Esophagus muscularis mucosa (tissue), 4 donors: ENCODE measurements at regions not wholly inside any gene's neighbourhood (a gene's known extent, or its start where the extent isn't known, plus 50 kb on each side); places are given as distances from the start of the nearest gene placed in this dataset.
"Not testable (repeated sequence)": the region's sequence is repeated elsewhere in the genome, so short reads cannot be mapped to it uniquely, and the experiment has no call there.

Experiments used
- DNase-seq: peaks from one replicate; pipeline ENCODE4 v3.0.0-alpha.2; 2017; ENCODE audit errors: extremely low spot score
- H3K27ac ChIP-seq, 4 donors: fragments of 200-600 bp; sonication (generic); replicated peaks in 1 of 4; 1 replicate in 3 of 4; 2 replicates in 1 of 4; pipeline ENCODE4 v1.5.1; 2016 to 2019; ENCODE audit warnings: mild to moderate bottlenecking in 1 of 4
- H3K27me3 ChIP-seq, 4 donors: fragments of 200-600 bp; sonication (generic); one replicate each; pipeline versions ENCODE4 v1.5.1 to v1.6.0; 2016 to 2019
- H3K36me3 ChIP-seq, 4 donors: fragments of 200-600 bp; sonication (generic); one replicate each; pipeline ENCODE4 v1.5.1; 2016 to 2019
- H3K4me1 ChIP-seq, 4 donors: fragments of 200-600 bp; sonication (generic); one replicate each; pipeline ENCODE4 v1.5.1; 2016 to 2019
- H3K4me3 ChIP-seq, 4 donors: fragments of 200-600 bp; sonication (generic); 1 replicate in 2 of 4; 2 replicates in 2 of 4; pipeline ENCODE4 v1.5.1; 2016 to 2019; ENCODE audit warnings: mild to moderate bottlenecking in 4 of 4, moderate library complexity in 1 of 4
- H3K9me3 ChIP-seq, 4 donors: fragments of 200-600 bp; sonication (generic); 1 replicate in 3 of 4; 2 replicates in 1 of 4; pipeline ENCODE4 v1.5.1; 2016 to 2019
- EP300 ChIP-seq: sonication (generic); formaldehyde crosslinking; IDR thresholded peaks from one replicate; pipeline ENCODE4 v1.6.1; 2017; ENCODE audit warnings: antibody characterized with exemption
- POLR2A ChIP-seq: fragments of 450-650 bp; IDR thresholded peaks from one replicate; pipeline ENCODE4 v1.6.1; 2017; ENCODE audit warnings: antibody characterized with exemption, moderate library complexity, mild to moderate bottlenecking, low read depth
- POLR2AphosphoS5 ChIP-seq, 2 donors: sonication (generic); formaldehyde crosslinking; IDR thresholded peaks; one replicate each; pipeline ENCODE4 v1.6.1; 2017; ENCODE audit warnings: antibody characterized with exemption in 2 of 2
- WGBS: methylation state at CpG from one replicate; pipeline ENCODE4 v1.1.5; 2018; 5-methylcytosine and 5-hydroxymethylcytosine counted together
- intact Hi-C: fragments of 100-400 bp; cut with DNase I; formaldehyde crosslinking; loops from one replicate; pipeline ENCODE4 v1.15.1; 2023
- TF ChIP-seq, protein P1 (sequence below), 3 experiments: fragments of 200-600 bp in 2 of 3; fragments of 450-650 bp in 1 of 3; sonication (generic) in 2 of 3; IDR thresholded peaks; one replicate each; pipeline ENCODE4 v1.5.1; 2017 to 2019; ENCODE audit warnings: antibody characterized with exemption in 3 of 3, mild to moderate bottlenecking in 2 of 3, moderate library complexity in 1 of 3

DNA sequence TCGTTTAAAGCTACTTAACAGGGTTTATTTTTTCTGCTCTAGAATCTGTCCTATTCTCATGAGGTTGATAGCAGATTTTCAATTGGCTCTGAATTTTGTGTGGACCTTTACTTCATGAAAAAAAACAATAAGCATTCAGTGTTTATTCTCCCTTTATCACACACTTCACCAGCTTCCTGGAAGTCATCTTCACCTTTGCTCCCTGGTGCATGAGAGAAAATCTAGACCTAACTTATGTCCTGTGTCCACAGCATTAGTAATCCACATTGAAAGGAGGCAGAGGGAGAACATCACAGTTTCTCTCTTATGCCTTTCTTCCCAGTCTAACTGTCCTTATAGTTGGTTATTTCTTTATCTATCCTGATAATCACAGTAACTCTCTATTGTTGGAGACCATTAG lies 316.1 kb downstream of the PTH2R start:
- H3K9me3 ChIP-seq: no peaks in the 10 kb centered on the region
- WGBS: 36% methylated on average over 1 of the region's 1 CpG
- H3K4me3 ChIP-seq: no peak overlapping the region
- H3K27ac ChIP-seq: no peak overlapping the region
- no peak for TF ChIP-seq POLR2A
- TF ChIP-seq, protein P1, sequence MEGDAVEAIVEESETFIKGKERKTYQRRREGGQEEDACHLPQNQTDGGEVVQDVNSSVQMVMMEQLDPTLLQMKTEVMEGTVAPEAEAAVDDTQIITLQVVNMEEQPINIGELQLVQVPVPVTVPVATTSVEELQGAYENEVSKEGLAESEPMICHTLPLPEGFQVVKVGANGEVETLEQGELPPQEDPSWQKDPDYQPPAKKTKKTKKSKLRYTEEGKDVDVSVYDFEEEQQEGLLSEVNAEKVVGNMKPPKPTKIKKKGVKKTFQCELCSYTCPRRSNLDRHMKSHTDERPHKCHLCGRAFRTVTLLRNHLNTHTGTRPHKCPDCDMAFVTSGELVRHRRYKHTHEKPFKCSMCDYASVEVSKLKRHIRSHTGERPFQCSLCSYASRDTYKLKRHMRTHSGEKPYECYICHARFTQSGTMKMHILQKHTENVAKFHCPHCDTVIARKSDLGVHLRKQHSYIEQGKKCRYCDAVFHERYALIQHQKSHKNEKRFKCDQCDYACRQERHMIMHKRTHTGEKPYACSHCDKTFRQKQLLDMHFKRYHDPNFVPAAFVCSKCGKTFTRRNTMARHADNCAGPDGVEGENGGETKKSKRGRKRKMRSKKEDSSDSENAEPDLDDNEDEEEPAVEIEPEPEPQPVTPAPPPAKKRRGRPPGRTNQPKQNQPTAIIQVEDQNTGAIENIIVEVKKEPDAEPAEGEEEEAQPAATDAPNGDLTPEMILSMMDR (IDR thresholded peaks at IDR 0.05): no peak
- TF ChIP-seq POLR2AphosphoS5 (IDR thresholded peaks at IDR 0.05): no peak
- TF ChIP-seq EP300: no peak
- no peaks in the 10 kb centered on the region for H3K27me3 ChIP-seq
- H3K4me1 ChIP-seq: no peaks in the 10 kb centered on the region
- DNase-seq: no peak
- intact Hi-C loops: no loop called here
- no peaks in the 10 kb centered on the region for H3K36me3 ChIP-seq

DNA sequence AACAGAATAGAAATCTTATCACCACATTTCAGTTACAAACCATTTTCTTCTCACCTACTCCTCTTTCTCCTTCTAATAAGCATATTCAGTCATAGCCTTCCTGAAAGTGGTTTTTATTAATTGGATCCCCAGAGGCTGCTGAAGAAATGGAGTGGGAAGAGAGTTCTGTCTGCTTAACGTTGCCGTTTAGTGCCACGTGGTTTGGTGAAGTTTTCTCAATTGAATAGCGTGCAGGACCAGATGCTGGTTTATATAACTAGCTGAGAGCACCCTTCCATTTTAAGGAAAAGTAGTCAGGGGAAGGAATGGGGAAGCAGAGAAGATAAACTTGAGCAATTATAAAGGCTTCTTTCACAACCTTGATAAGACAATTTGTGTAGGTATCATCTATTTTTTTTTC lies 318.7 kb downstream of the PTH2R start:
- Histone ChIP-seq H3K4me3 (no peak overlapping the region), H3K4me1 (no peaks in the 10 kb centered on the region), H3K27me3 (no peaks in the 10 kb centered on the region), H3K9me3 (no peaks in the 10 kb centered on the region), H3K27ac (no peak overlapping the region), H3K36me3 (no peaks in the 10 kb centered on the region)
- WGBS: 50% methylated on average over 4 of the region's 4 CpGs
- no peak for TF ChIP-seq POLR2A
- TF ChIP-seq, protein P1 (IDR thresholded peaks at IDR 0.05): no peak
- TF ChIP-seq POLR2AphosphoS5 (IDR thresholded peaks at IDR 0.05): no peak
- no peak for TF ChIP-seq EP300
- intact Hi-C loops: no loop called here
- DNase-seq: no peak

DNA sequence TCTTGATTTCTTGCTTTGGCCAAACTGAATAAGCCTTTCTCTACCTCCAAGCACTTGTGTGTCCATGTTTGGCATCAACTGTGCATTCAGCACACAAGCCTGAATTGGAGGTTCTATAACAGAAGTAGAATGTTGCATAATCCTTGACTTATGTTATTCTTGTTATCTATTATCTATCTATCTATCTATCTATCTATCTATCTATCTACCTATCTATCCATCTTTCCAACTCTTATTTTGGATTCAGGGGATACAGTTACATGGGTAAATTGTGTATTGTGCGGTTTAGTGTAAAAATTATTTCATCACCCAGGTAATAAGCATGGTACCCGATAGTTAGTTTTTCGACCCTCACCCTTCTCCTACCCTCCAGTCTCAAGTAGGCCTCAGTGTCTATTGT lies 319.6 kb downstream of the PTH2R start:
- DNase-seq: no peak
- no peak for TF ChIP-seq EP300
- TF ChIP-seq POLR2A: no peak
- TF ChIP-seq POLR2AphosphoS5 (IDR thresholded peaks at IDR 0.05): no peak
- TF ChIP-seq, protein P1 (IDR thresholded peaks at IDR 0.05): no peak
- WGBS: 91% methylated on average over 3 of the region's 3 CpGs

DNA sequence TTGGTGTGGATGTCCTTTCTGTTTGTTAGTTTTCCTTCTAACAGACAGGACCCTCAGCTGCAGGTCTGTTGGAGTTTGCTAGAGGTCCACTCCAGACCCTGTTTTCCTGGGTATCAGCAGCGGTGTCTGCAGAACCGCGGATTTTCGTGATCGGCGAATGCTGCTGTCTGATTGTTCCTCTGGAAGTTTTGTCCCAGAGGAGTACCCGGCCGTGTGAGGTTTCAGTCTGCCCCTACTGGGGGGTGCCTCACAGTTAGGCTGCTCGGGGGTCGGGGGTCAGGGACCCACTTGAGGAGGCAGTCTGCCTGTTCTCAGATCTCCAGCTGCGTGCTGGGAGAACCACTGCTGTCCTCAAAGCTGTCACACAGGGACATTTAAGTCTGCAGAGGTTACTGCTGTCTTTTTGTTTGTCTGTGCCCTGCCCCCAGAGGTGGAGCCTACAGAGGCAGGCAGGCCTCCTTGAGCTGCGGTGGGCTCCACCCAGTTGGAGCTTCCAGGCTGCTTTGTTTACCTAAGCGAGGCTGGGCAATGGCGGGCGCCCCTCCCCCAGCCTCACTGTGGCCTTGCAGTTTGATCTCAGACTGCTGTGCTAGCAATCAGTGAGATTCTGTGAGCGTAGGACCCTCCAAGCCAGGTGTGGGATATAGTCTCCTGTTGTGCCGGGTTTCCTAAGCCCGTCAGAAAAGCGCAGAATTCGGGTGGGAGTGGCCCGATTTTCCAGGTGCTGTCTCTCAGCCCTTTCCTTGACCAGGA lies 345.2 kb downstream of the PTH2R start:
- H3K27ac ChIP-seq, H3K36me3 ChIP-seq, H3K4me3 ChIP-seq, intact Hi-C loops, H3K27me3 ChIP-seq, DNase-seq, H3K4me1 ChIP-seq: not testable (repeated sequence)
- H3K9me3 ChIP-seq: peaks cover 0 to 11% (median 2%) of the 10 kb centered on the region in 4 donors
- WGBS: 90% methylated on average over 17 of the region's 21 CpGs

More for the DNA sequence above, 319.6 kb downstream of the PTH2R start:
- Histone ChIP-seq H3K27me3 (no peaks in the 10 kb centered on the region), H3K27ac (no peak overlapping the region), H3K9me3 (no peaks in the 10 kb centered on the region), H3K4me1 (no peaks in the 10 kb centered on the region), H3K4me3 (no peak overlapping the region), H3K36me3 (no peaks in the 10 kb centered on the region)
- intact Hi-C loops: no loop called here

DNA sequence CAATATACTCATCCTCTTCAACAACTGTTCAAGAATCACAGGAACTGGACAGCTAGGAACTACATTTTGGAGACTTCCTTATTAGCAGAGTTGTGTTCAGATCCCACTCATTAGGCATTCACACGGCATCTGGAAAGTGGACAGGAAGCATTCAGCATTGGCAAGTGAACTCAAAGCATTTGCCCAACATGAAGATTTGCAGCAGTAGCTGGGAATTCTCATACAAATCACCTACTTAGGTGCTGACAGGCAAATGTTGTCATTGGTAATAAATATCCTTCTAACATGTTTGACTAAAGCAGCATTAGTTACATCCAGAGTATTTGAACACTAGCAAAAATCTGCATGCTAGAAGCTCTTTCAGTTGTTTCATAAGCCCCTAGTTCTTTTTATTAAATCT lies 350.8 kb downstream of the PTH2R start:
- intact Hi-C loops: no loop called here
- TF ChIP-seq, protein P1 (IDR thresholded peaks at IDR 0.05): no peak
- no peak for TF ChIP-seq EP300
- Histone ChIP-seq H3K36me3 (no peaks in the 10 kb centered on the region), H3K9me3 (peaks cover 0 to 11% (median 2%) of the 10 kb centered on the region in 4 donors), H3K27ac (no peak overlapping the region), H3K4me3 (no peak overlapping the region), H3K4me1 (no peaks in the 10 kb centered on the region), H3K27me3 (no peaks in the 10 kb centered on the region)
- DNase-seq: no peak
- WGBS: 69% methylated on average over 1 of the region's 1 CpG

DNA sequence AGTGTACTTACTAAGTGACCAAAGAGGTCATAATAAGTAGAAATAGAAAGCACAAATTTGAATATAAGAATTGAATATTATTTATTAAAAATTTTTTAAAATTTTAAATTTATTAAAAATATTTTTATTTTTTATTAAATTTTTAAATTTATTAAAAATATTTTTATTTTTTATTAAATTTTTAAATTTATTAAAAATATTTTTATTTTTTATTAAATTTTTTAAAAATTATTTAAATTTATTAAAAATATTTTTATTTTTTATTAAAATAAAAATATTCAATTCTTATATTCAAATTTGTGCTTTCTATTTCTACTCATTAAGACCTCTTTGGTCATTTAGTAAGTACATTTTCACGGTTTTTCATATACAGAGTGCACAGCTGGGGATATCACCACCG lies 366.5 kb downstream of the PTH2R start:
- H3K36me3 ChIP-seq, H3K4me3 ChIP-seq, H3K4me1 ChIP-seq, H3K27ac ChIP-seq, DNase-seq, H3K9me3 ChIP-seq, intact Hi-C loops, H3K27me3 ChIP-seq: not testable (repeated sequence)
- 88% methylated on average over 2 of the region's 2 CpGs for WGBS
